KMS-11 (cell line): ENCODE measurements at regions not wholly inside any gene's neighbourhood (a gene's known extent, or its start where the extent isn't known, plus 50 kb on each side); places are given as distances from the start of the nearest gene placed in this dataset.

Source experiments
- H2AFZ ChIP-seq: fragments of 200-600 bp; sonication (generic); 2 replicates; pipeline ENCODE4 v1.6.1; 2016; ENCODE audit warnings: antibody characterized with exemption, mixed run types, low read depth
- H3K27ac ChIP-seq: fragments of 200-600 bp; sonication (generic); 2 replicates; pipeline ENCODE4 v1.6.1; 2016; ENCODE audit warnings: mild to moderate bottlenecking, mixed run types
- H3K27me3 ChIP-seq: fragments of 200-600 bp; sonication (generic); 2 replicates; pipeline ENCODE4 v1.6.1; 2017; ENCODE audit warnings: mild to moderate bottlenecking, low read depth, mixed run types, moderate library complexity; ENCODE audit not compliant: insufficient read depth
- H3K36me3 ChIP-seq: fragments of 200-600 bp; sonication (generic); 2 replicates; pipeline ENCODE4 v1.6.1; 2017; ENCODE audit warnings: mild to moderate bottlenecking, mixed run types; ENCODE audit not compliant: insufficient read depth
- H3K4me1 ChIP-seq: fragments of 200-600 bp; sonication (generic); 2 replicates; pipeline ENCODE4 v1.6.1; 2016; ENCODE audit warnings: mild to moderate bottlenecking, low read depth, mixed run types; ENCODE audit not compliant: poor library complexity, severe bottlenecking
- H3K4me2 ChIP-seq: fragments of 200-600 bp; sonication (generic); 2 replicates; pipeline ENCODE4 v1.7.0; 2016; ENCODE audit warnings: mild to moderate bottlenecking, mixed run types
- H3K4me3 ChIP-seq: fragments of 200-600 bp; sonication (generic); IDR thresholded peaks from 2 replicates; pipeline ENCODE4 v1.6.1; 2017; ENCODE audit warnings: low read depth, low read length, mixed read lengths; ENCODE audit not compliant: insufficient read depth
- H3K79me2 ChIP-seq: fragments of 200-600 bp; sonication (generic); 2 replicates; pipeline ENCODE4 v1.6.1; 2016; ENCODE audit warnings: low read depth, mixed run types; ENCODE audit not compliant: insufficient read depth
- H3K9ac ChIP-seq: fragments of 200-600 bp; sonication (generic); 2 replicates; pipeline ENCODE4 v1.6.1; 2016; ENCODE audit warnings: mild to moderate bottlenecking, mixed run types
- H4K20me1 ChIP-seq: fragments of 200-600 bp; sonication (generic); 2 replicates; pipeline ENCODE4 v1.6.1; 2016; ENCODE audit warnings: mild to moderate bottlenecking, mixed run types; ENCODE audit not compliant: insufficient read depth
- CTCF ChIP-seq: fragments of 200-600 bp; sonication (generic); conservative IDR thresholded peaks from 2 replicates; pipeline ENCODE4 v1.6.1; 2017; ENCODE audit warnings: low read depth, mild to moderate bottlenecking, antibody characterized with exemption, low read length, moderate library complexity, mixed read lengths

GRCh38 chr11:43242401-43242800 lies 69.4 kb upstream of the API5 start:
- TF ChIP-seq CTCF = no peak
- H3K27me3 ChIP-seq = no peaks in the 10 kb centered on the region
- no peak overlapping the region for H3K27ac ChIP-seq
- no peaks in the 10 kb centered on the region for H3K79me2 ChIP-seq
- H2AFZ ChIP-seq = no peak overlapping the region
- H3K9ac ChIP-seq = no peak overlapping the region
- no peaks in the 10 kb centered on the region for H3K36me3 ChIP-seq
- H3K4me1 ChIP-seq = no peaks in the 10 kb centered on the region
- H4K20me1 ChIP-seq = no peaks in the 10 kb centered on the region
- H3K4me3 ChIP-seq = no peak overlapping the region
- H3K4me2 ChIP-seq = no peak overlapping the region

GRCh38 chr11:43243927-43244326 lies 67.9 kb upstream of the API5 start:
- H4K20me1 ChIP-seq = no peaks in the 10 kb centered on the region

GRCh38 chr11:43245466-43245865 lies 66.3 kb upstream of the API5 start:
- Histone ChIP-seq H3K4me2 (no peak overlapping the region), H3K36me3 (no peaks in the 10 kb centered on the region), H3K4me1 (no peaks in the 10 kb centered on the region), H3K4me3 (no peak overlapping the region), H3K27me3 (no peaks in the 10 kb centered on the region), H3K9ac (no peak overlapping the region), H4K20me1 (no peaks in the 10 kb centered on the region), H2AFZ (no peak overlapping the region), H3K27ac (no peak overlapping the region), H3K79me2 (no peaks in the 10 kb centered on the region)
- no peak for TF ChIP-seq CTCF

More at GRCh38 chr11:43243927-43244326, 67.9 kb upstream of the API5 start:
- Histone ChIP-seq H3K36me3 (no peaks in the 10 kb centered on the region), H2AFZ (no peak overlapping the region), H3K9ac (no peak overlapping the region), H3K27me3 (no peaks in the 10 kb centered on the region), H3K27ac (no peak overlapping the region), H3K4me1 (no peaks in the 10 kb centered on the region), H3K79me2 (no peaks in the 10 kb centered on the region), H3K4me2 (no peak overlapping the region), H3K4me3 (no peak overlapping the region)
- no peak for TF ChIP-seq CTCF

GRCh38 chr11:43250309-43250708 lies 61.5 kb upstream of the API5 start:
- no peaks in the 10 kb centered on the region for H3K36me3 ChIP-seq
- H4K20me1 ChIP-seq = no peaks in the 10 kb centered on the region
- H3K4me1 ChIP-seq = no peaks in the 10 kb centered on the region
- no peaks in the 10 kb centered on the region for H3K79me2 ChIP-seq
- H3K4me2 ChIP-seq = no peak overlapping the region
- no peak overlapping the region for H3K9ac ChIP-seq
- no peak for TF ChIP-seq CTCF
- H3K27me3 ChIP-seq = no peaks in the 10 kb centered on the region
- H2AFZ ChIP-seq = no peak overlapping the region
- H3K4me3 ChIP-seq = no peak overlapping the region
- H3K27ac ChIP-seq = no peak overlapping the region
